Heart left ventricle (tissue), 13 donors: ENCODE measurements at regions not wholly inside any gene's neighbourhood (a gene's known extent, or its start where the extent isn't known, plus 50 kb on each side); places are given as distances from the start of the nearest gene placed in this dataset.

ENCODE experiments used
- POLR2A ChIP-seq, 2 donors: fragments of 450-650 bp; IDR thresholded peaks; one replicate each; pipeline ENCODE4 v1.6.1; 2017; ENCODE audit warnings: antibody characterized with exemption in 2 of 2, mild to moderate bottlenecking in 2 of 2, moderate library complexity in 2 of 2
- TF ChIP-seq, protein P1 (sequence below), 12 donors: fragments of 200-600 bp; sonication (generic) in 4 of 12; IDR thresholded peaks; one replicate each; pipeline versions ENCODE4 v1.5.0 to v1.8.0; 2018 to 2022; ENCODE audit warnings: antibody characterized with exemption in 12 of 12, mild to moderate bottlenecking in 5 of 12
- donor health status: ischemic (EF 13 %, LVEDD 7.1; RV severe dilation, severe dysfunction).
- donor health status: DM: no; HTN: yes; CAD: no.
- donor health status: DM: no; HTN: no; CAD: no.
- donor health status: ischemic (EF 25% LVEDD 6.9; RV normal size, moderate dysfunction).
- donor health status: ischemic (EF 25% LVEDD 5.7; RV mildly dilated, moderate dysfunction).
- donor health status: ischemic (EF 35%, LVEDD 5.7; RV mildly dilated, moderate dysfunction).
- donor health status: nonischemic (EF 11% LVEDD 7.7; RV severe dilation, severe dysfunction).
- donor health status: DM: yes; HTN: yes; CAD: no.
- donor health status: PGD.
- donor health status: ischemic (EF 29% LVEDD 5.4; RV normal size, mild dysfunction).
- donor health status: nonischemic (EF 23%, LVEDD 6.1; RV moderate dilation, normal function).

GRCh38 chr14:35218963-35219362, 73.2 kb upstream of the PSMA6 start:
- TF ChIP-seq, protein P1, sequence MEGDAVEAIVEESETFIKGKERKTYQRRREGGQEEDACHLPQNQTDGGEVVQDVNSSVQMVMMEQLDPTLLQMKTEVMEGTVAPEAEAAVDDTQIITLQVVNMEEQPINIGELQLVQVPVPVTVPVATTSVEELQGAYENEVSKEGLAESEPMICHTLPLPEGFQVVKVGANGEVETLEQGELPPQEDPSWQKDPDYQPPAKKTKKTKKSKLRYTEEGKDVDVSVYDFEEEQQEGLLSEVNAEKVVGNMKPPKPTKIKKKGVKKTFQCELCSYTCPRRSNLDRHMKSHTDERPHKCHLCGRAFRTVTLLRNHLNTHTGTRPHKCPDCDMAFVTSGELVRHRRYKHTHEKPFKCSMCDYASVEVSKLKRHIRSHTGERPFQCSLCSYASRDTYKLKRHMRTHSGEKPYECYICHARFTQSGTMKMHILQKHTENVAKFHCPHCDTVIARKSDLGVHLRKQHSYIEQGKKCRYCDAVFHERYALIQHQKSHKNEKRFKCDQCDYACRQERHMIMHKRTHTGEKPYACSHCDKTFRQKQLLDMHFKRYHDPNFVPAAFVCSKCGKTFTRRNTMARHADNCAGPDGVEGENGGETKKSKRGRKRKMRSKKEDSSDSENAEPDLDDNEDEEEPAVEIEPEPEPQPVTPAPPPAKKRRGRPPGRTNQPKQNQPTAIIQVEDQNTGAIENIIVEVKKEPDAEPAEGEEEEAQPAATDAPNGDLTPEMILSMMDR (IDR thresholded peaks at IDR 0.05) = no peak
- TF ChIP-seq POLR2A (IDR thresholded peaks at IDR 0.05) = no peak
